SK-N-SH (cell line): ENCODE measurements at regions not wholly inside any gene's neighbourhood (a gene's known extent, or its start where the extent isn't known, plus 50 kb on each side); places are given as distances from the start of the nearest gene placed in this dataset.

Experiments used
- CTCF ChIA-PET: fragments of 300-600, 350-600 bp; formaldehyde crosslinking; extraction: SDS; loops from one replicate; lab custom pipeline; 2021; lab: Yijun Ruan, JAX
- POLR2A ChIA-PET: fragments of 350-600 bp; sonication (Branson Sonifier 250); formaldehyde crosslinking; extraction: SDS; loops from one replicate; lab custom pipeline; 2020; ENCODE audit warnings: antibody characterized with exemption, inconsistent platforms; lab: Yijun Ruan, JAX
- DNase-seq: peaks from one replicate; pipeline ENCODE4 v3.0.0; 2012
- H2AFZ ChIP-seq: fragments of 200-600 bp; sonication (generic); 2 replicates; pipeline ENCODE4 v1.8.1; 2016; ENCODE audit warnings: antibody characterized with exemption, mild to moderate bottlenecking, low read depth
- H3F3A ChIP-seq: fragments of 200-600 bp; sonication (generic); replicated peaks from 2 replicates; pipeline ENCODE3; 2016; ENCODE audit warnings: antibody characterized with exemption, mild to moderate bottlenecking; ENCODE audit not compliant: insufficient read depth
- H3K27ac ChIP-seq, 2 experiments: fragments of 200-500 bp in 1 of 2; fragments of 200-600 bp in 1 of 2; sonication (Bioruptor generic) in 1 of 2; sonication (generic), shearing (Covaris generic) in 1 of 2; 2 replicates each; pipeline versions ENCODE4 v1.5.1 to v1.6.1; 2014 to 2016; ENCODE audit warnings: low read depth in 2 of 2, inconsistent platforms in 1 of 2, low read length in 1 of 2, mild to moderate bottlenecking in 1 of 2, mixed read lengths in 1 of 2
- H3K27me3 ChIP-seq: fragments of 200-600 bp; sonication (generic), shearing (Covaris generic); 2 replicates; pipeline ENCODE4 v1.6.1; 2016; ENCODE audit warnings: mixed run types; ENCODE audit not compliant: insufficient read depth
- H3K36me3 ChIP-seq, 2 experiments: fragments of 200-500 bp in 1 of 2; fragments of 200-600 bp in 1 of 2; sonication (Bioruptor generic) in 1 of 2; sonication (generic) in 1 of 2; replicated peaks in 1 of 2; 2 replicates each; pipeline versions ENCODE3 to v1.5.1; 2014 to 2016; ENCODE audit warnings: low read length in 1 of 2, mild to moderate bottlenecking in 1 of 2; ENCODE audit not compliant: insufficient read depth in 2 of 2, control insufficient read depth in 1 of 2
- H3K4me1 ChIP-seq, 2 experiments: fragments of 200-500 bp in 1 of 2; fragments of 200-600 bp in 1 of 2; sonication (Bioruptor generic) in 1 of 2; sonication (generic), shearing (Covaris generic) in 1 of 2; 2 replicates each; pipeline versions ENCODE4 v1.5.1 to v1.6.1; 2014 to 2016; ENCODE audit warnings: low read depth in 1 of 2, low read length in 1 of 2, mixed run types in 1 of 2; ENCODE audit not compliant: insufficient read depth in 2 of 2, control insufficient read depth in 1 of 2
- H3K4me2 ChIP-seq: fragments of 200-600 bp; sonication (generic), shearing (Covaris generic); 2 replicates; pipeline ENCODE4 v1.6.1; 2017; ENCODE audit warnings: mixed run types
- H3K4me3 ChIP-seq, 2 experiments: fragments of 200-500 bp in 1 of 2; fragments of 200-600 bp in 1 of 2; sonication (Bioruptor generic) in 1 of 2; sonication (generic), shearing (Covaris generic) in 1 of 2; 2 replicates each; pipeline versions ENCODE4 v1.5.1 to v1.8.1; 2014 to 2016; ENCODE audit warnings: low read depth in 2 of 2, inconsistent platforms in 1 of 2, low read length in 1 of 2, mild to moderate bottlenecking in 1 of 2, mixed read lengths in 1 of 2, moderate library complexity in 1 of 2
- H3K79me2 ChIP-seq: fragments of 200-600 bp; sonication (generic); 2 replicates; pipeline ENCODE4 v1.8.1; 2017; ENCODE audit warnings: mild to moderate bottlenecking; ENCODE audit not compliant: insufficient read depth
- H3K9ac ChIP-seq: fragments of 200-600 bp; sonication (generic); 2 replicates; pipeline ENCODE4 v1.6.1; 2017; ENCODE audit warnings: mixed run types
- H3K9me2 ChIP-seq: fragments of 200-600 bp; sonication (generic); 2 replicates; pipeline ENCODE4 v1.6.1; 2017; ENCODE audit warnings: mixed run types
- H3K9me3 ChIP-seq: fragments of 200-600 bp; sonication (generic); 2 replicates; pipeline ENCODE4 v1.6.1; 2017; ENCODE audit warnings: mixed run types, mild to moderate bottlenecking, moderate library complexity
- H4K20me1 ChIP-seq: fragments of 200-600 bp; sonication (generic); 2 replicates; pipeline ENCODE4 v1.6.1; 2017; ENCODE audit warnings: mild to moderate bottlenecking, mixed run types; ENCODE audit not compliant: insufficient read depth
- CHD2 ChIP-seq: fragments of 150-350 bp; IDR thresholded peaks from 2 replicates; pipeline ENCODE4 v1.6.1; 2018; ENCODE audit warnings: low read length; ENCODE audit not compliant: partially characterized antibody
- CTCF ChIP-seq: fragments of 200-600 bp; sonication (generic); IDR thresholded peaks from 2 replicates; pipeline ENCODE4 v1.6.1; 2017; ENCODE audit warnings: antibody characterized with exemption, mild to moderate bottlenecking, moderate library complexity
- EP300 ChIP-seq, 2 experiments: IDR thresholded peaks; 2 replicates each; pipeline versions ENCODE4 v1.4.0 to v1.6.1; 2012; ENCODE audit warnings: borderline replicate concordance in 1 of 2, low read depth in 1 of 2, low read length in 1 of 2
- EZH2phosphoT487 ChIP-seq: fragments of 200-600 bp; sonication (generic); IDR thresholded peaks from 2 replicates; pipeline ENCODE4 v1.6.1; 2017; ENCODE audit warnings: low read depth, mixed run types, mild to moderate bottlenecking, antibody characterized with exemption, moderate library complexity, borderline replicate concordance
- FOXJ3 ChIP-seq: sonication (generic); formaldehyde crosslinking; IDR thresholded peaks from 2 replicates; pipeline ENCODE4 v1.5.1; 2020; ENCODE audit warnings: mild to moderate bottlenecking, missing genetic modification reagents
- GABPA ChIP-seq: IDR thresholded peaks from 2 replicates; pipeline ENCODE4 v1.4.0; 2012; ENCODE audit warnings: low read depth, mild to moderate bottlenecking
- GATA2 ChIP-seq: sonication (generic); formaldehyde crosslinking; IDR thresholded peaks from 2 replicates; pipeline ENCODE4 v1.5.0; 2020; ENCODE audit warnings: mild to moderate bottlenecking, missing genetic modification reagents
- IRF3 ChIP-seq: fragments of 150-350 bp; IDR thresholded peaks from 2 replicates; pipeline ENCODE4 v1.6.1; 2016; ENCODE audit warnings: mild to moderate bottlenecking, low read depth, low read length
- JUND ChIP-seq: IDR thresholded peaks from 2 replicates; pipeline ENCODE4 v1.4.0; 2012
- NRF1 ChIP-seq: IDR thresholded peaks from 2 replicates; pipeline ENCODE4 v1.6.1; 2012; ENCODE audit warnings: low read depth, mild to moderate bottlenecking, low read length
- RCOR1 ChIP-seq: fragments of 150-350 bp; IDR thresholded peaks from 2 replicates; pipeline ENCODE4 v1.6.1; 2017; ENCODE audit warnings: antibody characterized with exemption, low read length
- REST ChIP-seq: IDR thresholded peaks from 2 replicates; pipeline ENCODE4 v1.6.1; 2012; ENCODE audit warnings: mild to moderate bottlenecking, low read depth, low read length, moderate library complexity
- RFX5 ChIP-seq: IDR thresholded peaks from 2 replicates; pipeline ENCODE4 v1.6.1; 2012; ENCODE audit warnings: mild to moderate bottlenecking, improper control_type of control experiment, low read length
- SIN3A ChIP-seq: IDR thresholded peaks from 2 replicates; pipeline ENCODE4 v1.6.1; 2012; ENCODE audit warnings: low read depth, mild to moderate bottlenecking, low read length, moderate library complexity, borderline replicate concordance
- TAF1 ChIP-seq: IDR thresholded peaks from 2 replicates; pipeline ENCODE4 v1.6.1; 2012; ENCODE audit warnings: low read depth, mild to moderate bottlenecking, low read length, moderate library complexity, borderline replicate concordance
- TCF12 ChIP-seq: IDR thresholded peaks from 2 replicates; pipeline ENCODE4 v1.4.0; 2012
- USF2 ChIP-seq: fragments of 150-350 bp; IDR thresholded peaks from 2 replicates; pipeline ENCODE4 v1.6.1; 2017; ENCODE audit warnings: antibody characterized with exemption, low read length, low read depth, borderline replicate concordance
- YY1 ChIP-seq: IDR thresholded peaks from 2 replicates; pipeline ENCODE4 v1.4.0; 2012; ENCODE audit warnings: low read depth, mild to moderate bottlenecking
- ZBTB33 ChIP-seq: IDR thresholded peaks from 2 replicates; pipeline ENCODE4 v1.4.0; 2012; ENCODE audit warnings: low read depth, borderline replicate concordance
- WGBS: methylation state at CpG from one replicate; pipeline ENCODE4 v1.1.6; 2017; ENCODE audit warnings: low lambda C conversion rate; 5-methylcytosine and 5-hydroxymethylcytosine counted together

GRCh38 chr10:106405141-106405540, 759.4 kb downstream of the SORCS1 start:
- Histone ChIP-seq H3K4me3 (no peak overlapping the region), H3K9me2 (no peaks in the 10 kb centered on the region), H3K27ac (no peak overlapping the region), H3K9me3 (no peaks in the 10 kb centered on the region), H3K36me3 (no peaks in the 10 kb centered on the region), H3K4me2 (no peak overlapping the region), H3K4me1 (no peaks in the 10 kb centered on the region), H3K79me2 (no peaks in the 10 kb centered on the region), H4K20me1 (no peaks in the 10 kb centered on the region), H3K9ac (no peak overlapping the region), H3F3A (no peaks in the 10 kb centered on the region), H2AFZ (no peak overlapping the region), H3K27me3 (no peaks in the 10 kb centered on the region)
- TF ChIP-seq ZBTB33, result no peak
- no peak for TF ChIP-seq CHD2
- no peak for TF ChIP-seq GATA2 (CRISPR knock-in tag)
- TF ChIP-seq SIN3A, result no peak
- no peak for TF ChIP-seq FOXJ3 (CRISPR knock-in tag)
- no peak for TF ChIP-seq IRF3
- TF ChIP-seq JUND, result no peak
- TF ChIP-seq TCF12, result no peak
- TF ChIP-seq YY1, result no peak
- TF ChIP-seq EP300 (IDR thresholded peaks at IDR 0.05; ENCODE audit: borderline replicate concordance in 1 of 2, low read depth in 1 of 2, low read length in 1 of 2), result no peak
- no peak for DNase-seq
- CTCF ChIA-PET, result interaction anchor here (0.6 kb wide), 1 partner anchor 83 kb away, joined by 3 read pairs; no protein-coding TSS in a partner anchor
- 32% methylated on average over 4 of the region's 4 CpGs for WGBS
- POLR2A ChIA-PET, result no interaction called here

- 35% methylated on average over 2 of the region's 2 CpGs for WGBS
- Histone ChIP-seq H3K27ac (no peak overlapping the region), H3K4me3 (no peak overlapping the region), H2AFZ (no peak overlapping the region), H3F3A (no peaks in the 10 kb centered on the region), H3K27me3 (no peaks in the 10 kb centered on the region), H3K9me3 (no peaks in the 10 kb centered on the region), H3K79me2 (no peaks in the 10 kb centered on the region), H3K9me2 (no peaks in the 10 kb centered on the region), H3K9ac (no peak overlapping the region), H4K20me1 (no peaks in the 10 kb centered on the region), H3K4me2 (no peak overlapping the region), H3K36me3 (no peaks in the 10 kb centered on the region), H3K4me1 (no peaks in the 10 kb centered on the region)
- DNase-seq, result no peak
- CTCF ChIA-PET, result no interaction called here
- POLR2A ChIA-PET, result no interaction called here
- TF ChIP-seq REST (no peak), EP300 (IDR thresholded peaks at IDR 0.05; ENCODE audit: borderline replicate concordance in 1 of 2, low read depth in 1 of 2, low read length in 1 of 2) (no peak), EZH2phosphoT487 (no peak), YY1 (no peak), GABPA (no peak), RFX5 (no peak), NRF1 (no peak), TAF1 (no peak), USF2 (no peak), RCOR1 (no peak), CTCF (no peak)
Observed at GRCh38 chr10:106402458-106402857, 762.0 kb downstream of the SORCS1 start.
